NOMO-1 (cell line): ENCODE measurements at regions not wholly inside any gene's neighbourhood (a gene's known extent, or its start where the extent isn't known, plus 50 kb on each side); places are given as distances from the start of the nearest gene placed in this dataset.

Experiments
- DNase-seq, 2 experiments: peaks; one replicate each; lab custom pipeline; 2025; ENCODE audit not compliant: unreplicated experiment in 2 of 2; lab: John Stamatoyannopoulos, UW

DNA sequence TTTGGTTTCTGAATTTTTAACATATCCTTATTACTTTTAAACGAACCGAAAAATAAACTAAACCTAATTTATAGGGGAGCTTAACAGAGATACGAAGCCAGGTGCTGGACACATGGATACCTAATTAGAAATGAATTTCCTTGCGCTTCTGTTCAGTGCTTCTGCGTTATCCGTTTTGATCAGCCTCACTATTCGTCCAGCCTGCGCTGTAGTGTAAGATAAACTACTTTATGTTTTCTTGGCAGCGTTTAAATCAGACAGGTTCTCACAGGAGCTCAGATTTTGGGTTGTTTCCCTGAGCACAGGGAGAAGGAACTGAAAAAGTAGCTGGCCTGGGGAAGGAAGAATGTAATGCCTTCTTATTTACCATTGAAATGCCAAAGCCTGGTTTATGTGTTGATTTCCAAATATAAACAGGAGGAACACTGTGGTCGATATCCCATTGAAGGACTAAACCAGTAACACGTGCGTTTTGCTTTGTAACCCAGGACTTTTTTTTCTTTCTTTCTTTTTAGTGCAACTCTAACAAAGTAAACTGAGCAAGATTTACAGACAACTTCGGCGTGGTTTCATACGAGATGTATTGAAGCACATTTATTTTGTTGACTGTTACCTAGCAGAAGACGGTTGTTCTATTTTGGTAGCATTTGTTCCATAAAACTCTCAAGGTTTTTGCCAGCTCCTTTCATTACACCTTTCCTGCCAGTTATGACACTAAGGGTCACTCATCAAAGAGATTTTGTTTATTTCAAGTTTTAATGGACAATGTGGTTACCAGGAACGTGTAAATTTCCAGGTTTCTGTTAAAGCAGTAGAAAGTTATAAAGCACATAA, 214.8 kb upstream of the HEY2 start:
- no peak for DNase-seq

DNA sequence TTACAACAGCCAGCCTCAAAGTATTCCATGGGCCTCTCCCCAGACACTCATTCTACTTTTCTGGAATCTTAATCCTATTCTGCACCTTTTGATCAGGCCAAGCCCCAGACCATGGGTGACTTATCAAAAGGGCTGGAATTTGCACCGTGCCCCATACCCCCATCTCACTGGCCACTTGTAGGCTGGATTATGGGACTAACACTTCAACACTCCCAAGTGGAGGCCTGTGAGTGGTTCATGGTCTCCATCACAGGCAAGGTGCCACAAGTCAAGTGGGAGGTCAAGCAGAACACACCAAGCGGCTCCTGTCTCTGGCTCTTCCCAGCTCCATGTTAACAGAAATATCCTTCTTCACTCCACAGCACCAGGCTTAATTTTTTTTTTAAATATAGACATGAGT, 212.3 kb upstream of the HEY2 start:
- DNase-seq: no peak

GRCh38 chr6:125539892-125540291, 209.5 kb upstream of the HEY2 start:
- no peak for DNase-seq

DNA sequence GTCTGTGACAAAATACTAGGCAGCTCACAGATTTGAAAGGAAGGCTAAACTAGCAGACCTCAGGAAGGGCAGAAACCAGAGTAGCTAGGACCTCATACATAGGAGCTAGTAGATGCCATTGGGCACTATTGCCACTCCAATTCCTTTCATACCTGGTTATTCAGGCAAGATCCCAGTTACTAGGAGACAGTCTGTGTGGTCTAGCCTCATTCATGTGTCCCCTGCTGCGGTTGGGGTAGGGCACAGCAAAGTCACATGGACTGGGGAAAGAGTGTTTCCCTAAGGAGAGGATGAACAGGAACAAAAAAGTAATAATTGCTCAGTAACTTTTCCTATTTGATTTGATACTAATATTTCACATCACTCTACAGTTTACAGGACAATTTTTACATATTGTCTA, 204.6 kb upstream of the HEY2 start:
- DNase-seq: no peak

- DNase-seq: no peak
Measured at GRCh38 chr6:125546841-125547251, 202.6 kb upstream of the HEY2 start.

- DNase-seq: no peak
Measured at GRCh38 chr6:125547381-125547780, 202.1 kb upstream of the HEY2 start.

- DNase-seq: no peak
Measured at GRCh38 chr6:125549202-125549884, 200.1 kb upstream of the HEY2 start.

- no peak for DNase-seq
Measured at GRCh38 chr6:125550892-125551291, 198.5 kb upstream of the HEY2 start.

DNA sequence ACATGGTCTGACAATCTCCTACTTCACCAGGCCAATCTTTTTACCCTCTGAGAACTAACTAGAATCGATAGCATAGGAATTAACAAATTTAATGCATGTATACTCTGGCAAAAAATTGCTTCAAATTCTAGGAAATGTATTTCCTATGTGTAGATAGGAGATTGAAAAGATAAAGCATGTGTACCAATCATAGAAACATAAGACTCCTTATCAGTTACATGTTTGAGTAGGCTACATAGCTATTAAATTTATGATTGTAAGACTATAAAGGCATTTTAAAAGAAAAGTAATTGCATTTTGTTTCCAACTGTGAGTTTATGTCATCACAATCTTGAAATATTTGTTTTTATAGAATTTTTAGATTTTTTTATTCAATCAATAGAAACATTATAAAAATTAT, 196.6 kb upstream of the HEY2 start:
- DNase-seq: no peak

DNA sequence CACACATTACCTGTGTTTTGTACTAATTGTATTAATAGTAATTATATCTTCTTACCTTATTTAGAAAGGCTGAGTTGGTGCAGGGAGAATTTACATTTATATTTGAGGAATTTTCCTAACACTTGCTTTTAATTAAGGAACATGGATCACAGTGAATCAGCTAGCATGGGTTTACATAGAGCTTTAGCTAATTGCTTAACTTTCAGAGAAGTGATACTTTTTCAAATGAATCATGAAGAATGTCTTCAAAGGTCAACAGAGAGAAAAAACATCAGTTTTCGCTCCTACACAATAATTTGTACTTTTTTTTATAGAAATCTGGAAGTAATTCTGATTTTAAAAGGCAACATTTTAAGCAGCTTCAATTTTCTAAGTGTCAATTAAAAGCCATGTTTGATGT, 195.0 kb upstream of the HEY2 start:
- DNase-seq: no peak

DNA sequence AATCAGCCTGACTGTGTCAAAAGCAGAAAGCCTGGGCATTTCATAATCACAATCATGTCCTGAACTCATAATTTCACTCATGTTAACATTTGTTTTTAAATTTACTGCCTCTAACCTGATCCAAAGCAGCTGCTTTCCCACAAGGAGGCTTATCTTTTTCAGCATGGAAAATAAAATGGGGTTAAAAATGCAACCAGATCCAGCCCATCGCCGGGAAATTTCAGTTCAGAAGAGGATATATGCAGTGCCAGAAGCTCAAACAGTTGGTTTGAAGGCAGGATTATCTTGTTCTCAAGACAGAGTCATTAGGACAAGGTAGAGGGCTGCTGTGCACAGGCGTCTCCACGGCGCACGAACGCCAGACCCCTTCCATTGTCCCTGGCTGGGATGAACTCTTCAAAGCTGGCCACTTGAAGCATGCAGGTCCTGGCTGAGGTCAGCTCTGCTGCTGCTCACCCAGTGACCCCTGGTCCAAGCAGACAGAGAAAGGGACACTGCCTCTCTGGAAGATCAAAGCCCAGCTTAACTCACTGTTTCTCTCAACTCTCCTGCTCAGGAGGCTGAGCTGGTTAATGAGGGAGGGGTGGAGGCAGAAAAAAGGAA, 191.1 kb upstream of the HEY2 start:
- no peak for DNase-seq

DNA sequence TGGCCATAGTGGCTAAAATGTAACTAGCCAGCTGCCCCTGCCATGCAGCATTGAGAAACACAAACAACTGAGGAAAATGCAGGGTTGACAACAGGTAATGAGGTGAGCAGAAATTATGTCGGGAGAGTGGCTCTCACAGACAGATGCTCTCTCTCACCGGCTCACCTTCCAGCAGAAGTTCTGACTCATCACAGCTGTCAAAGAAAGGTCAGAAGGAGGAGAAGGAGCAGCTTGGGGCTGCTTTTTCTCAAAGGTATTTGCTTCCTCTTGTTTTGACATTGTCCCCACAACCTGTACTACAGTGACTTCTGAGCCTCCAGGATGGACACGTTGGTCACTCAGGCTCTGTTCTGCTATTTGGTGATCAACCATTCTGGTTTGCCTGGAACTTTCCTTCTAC, 190.5 kb upstream of the HEY2 start:
- DNase-seq: no peak

GRCh38 chr6:125562156-125562555, 187.3 kb upstream of the HEY2 start:
- DNase-seq: no peak

DNA sequence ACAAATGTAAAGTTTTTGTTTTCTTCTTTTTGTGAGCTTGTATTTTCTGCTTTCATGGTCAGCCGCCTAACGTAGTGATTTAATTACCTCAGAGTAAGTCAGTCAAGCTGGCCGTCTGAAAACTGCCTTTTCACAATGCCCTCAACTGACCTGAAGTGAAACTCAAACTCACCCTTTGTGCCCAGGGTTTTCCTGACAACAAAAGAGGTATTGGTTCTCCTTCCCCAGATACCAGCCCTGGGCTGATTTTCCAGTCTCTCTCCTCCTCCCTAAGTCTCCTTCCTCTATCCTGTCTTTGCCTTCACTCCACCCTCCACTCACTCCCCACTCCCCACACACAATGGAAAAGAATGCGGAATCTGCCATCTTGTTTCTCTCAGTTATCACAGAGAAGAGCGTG, 184.5 kb upstream of the HEY2 start:
- DNase-seq: no peak

DNA sequence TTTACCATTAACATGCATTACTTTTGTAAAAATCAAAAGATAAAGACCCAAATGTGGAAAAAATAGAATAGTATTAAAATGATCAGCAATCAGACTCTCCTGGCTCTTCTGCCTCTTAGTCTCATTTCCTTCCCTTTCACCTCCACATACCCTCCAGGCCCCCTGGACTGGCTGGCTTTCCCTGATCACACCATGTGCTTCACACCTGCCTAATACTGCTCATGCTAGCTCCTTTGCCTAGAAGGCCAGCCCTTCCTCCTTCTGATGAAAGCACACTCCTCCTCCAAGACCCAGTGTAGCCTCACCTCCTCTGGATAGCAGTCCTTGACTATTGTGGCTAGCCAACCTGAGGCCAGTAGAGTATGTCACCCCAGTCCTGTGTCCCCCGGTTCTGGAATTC, 182.0 kb upstream of the HEY2 start:
- no peak for DNase-seq

DNA sequence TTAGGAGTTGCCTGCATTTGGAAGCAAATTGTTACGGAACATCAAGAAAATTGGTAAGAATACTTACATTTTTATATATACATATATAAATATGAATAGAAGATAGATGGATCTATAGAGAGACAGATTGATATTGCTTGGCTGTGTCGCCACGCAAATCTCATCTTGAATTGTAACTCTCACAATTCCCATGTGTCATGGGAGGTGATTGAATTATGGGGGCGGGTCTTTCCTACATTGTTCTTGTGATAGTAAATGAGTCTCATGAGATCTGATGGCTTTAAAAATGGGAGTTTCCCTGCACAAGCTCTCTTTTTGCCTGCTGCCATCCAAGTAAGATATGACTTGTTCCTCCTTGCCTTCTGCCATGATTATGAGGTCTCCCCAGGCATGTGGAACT, 180.8 kb upstream of the HEY2 start:
- DNase-seq: no peak

GRCh38 chr6:125570526-125570925, 178.9 kb upstream of the HEY2 start:
- DNase-seq: no peak

- no peak for DNase-seq
Measured at GRCh38 chr6:125571207-125571755, 178.2 kb upstream of the HEY2 start.

GRCh38 chr6:125574604-125575003, 174.8 kb upstream of the HEY2 start:
- no peak for DNase-seq

DNA sequence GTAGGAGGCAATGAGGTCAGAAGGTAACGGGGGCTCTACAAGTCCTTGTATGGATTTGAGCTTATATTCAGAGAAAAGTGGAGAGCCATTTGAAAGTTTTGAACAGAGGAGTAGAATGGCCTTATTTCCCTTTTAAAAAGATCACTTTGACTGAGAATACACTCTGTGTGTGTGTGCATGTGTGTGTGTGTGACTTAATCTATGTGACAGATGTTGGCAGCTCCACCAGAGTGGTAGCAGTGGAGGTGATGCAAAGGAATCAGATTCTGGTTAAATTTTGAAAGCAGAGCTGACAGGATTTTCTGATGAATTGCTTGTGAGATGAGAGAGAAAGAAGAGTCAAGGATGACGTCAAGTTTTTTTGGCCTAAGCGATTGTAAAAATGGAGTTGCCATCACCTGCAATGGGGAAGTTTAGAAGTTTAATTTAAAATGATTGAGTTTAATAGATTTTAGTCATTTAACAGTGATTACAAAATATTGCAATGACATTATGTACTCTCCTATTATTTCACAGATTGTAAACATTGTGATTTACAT, 172.2 kb upstream of the HEY2 start:
- DNase-seq: no peak

DNA sequence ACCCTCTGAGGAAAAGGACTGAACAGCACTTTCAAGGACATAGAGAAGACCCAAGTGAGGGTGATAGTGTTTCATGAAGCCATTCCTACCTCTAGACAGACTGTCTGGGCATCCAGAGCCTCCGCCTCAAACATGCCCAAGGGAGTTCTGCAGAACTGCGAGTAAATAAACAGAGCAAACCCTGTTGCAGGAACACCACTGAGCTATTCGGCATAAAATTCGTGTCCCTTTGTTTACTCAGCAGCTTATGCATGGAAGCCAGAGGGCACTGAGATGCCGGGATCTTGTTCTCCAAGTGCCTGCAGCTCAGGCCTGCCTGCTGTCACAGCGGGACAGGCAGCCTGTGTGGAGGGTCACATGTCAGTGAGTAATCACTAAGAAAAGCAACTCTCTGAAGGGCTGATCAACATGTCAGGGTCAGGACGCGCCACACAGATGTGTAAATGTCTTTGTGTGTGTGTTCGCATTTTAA, 164.9 kb upstream of the HEY2 start:
- DNase-seq: no peak
